HEK293T (cell line): ENCODE measurements at regions not wholly inside any gene's neighbourhood (a gene's known extent, or its start where the extent isn't known, plus 50 kb on each side); places are given as distances from the start of the nearest gene placed in this dataset.

Experiments used
- BHLHE40 ChIP-seq: fragments of 450-650 bp; IDR thresholded peaks from 2 replicates; pipeline ENCODE4 v1.6.1; 2016; ENCODE audit warnings: mild to moderate bottlenecking, moderate library complexity, borderline replicate concordance
- FOXM1 ChIP-seq: fragments of 450-650 bp; IDR thresholded peaks from 2 replicates; pipeline ENCODE4 v1.6.1; 2017; ENCODE audit warnings: mild to moderate bottlenecking, borderline replicate concordance
- NFRKB ChIP-seq: fragments of 450-650 bp; IDR thresholded peaks from 2 replicates; pipeline ENCODE4 v1.6.1; 2016; ENCODE audit warnings: mild to moderate bottlenecking, moderate library complexity
- ZNF384 ChIP-seq: fragments of 450-650 bp; IDR thresholded peaks from 2 replicates; pipeline ENCODE4 v1.6.1; 2016
- TF ChIP-seq, protein P1 (sequence below): fragments of 450-650 bp; IDR thresholded peaks from 2 replicates; pipeline ENCODE4 v1.6.1; 2016

DNA sequence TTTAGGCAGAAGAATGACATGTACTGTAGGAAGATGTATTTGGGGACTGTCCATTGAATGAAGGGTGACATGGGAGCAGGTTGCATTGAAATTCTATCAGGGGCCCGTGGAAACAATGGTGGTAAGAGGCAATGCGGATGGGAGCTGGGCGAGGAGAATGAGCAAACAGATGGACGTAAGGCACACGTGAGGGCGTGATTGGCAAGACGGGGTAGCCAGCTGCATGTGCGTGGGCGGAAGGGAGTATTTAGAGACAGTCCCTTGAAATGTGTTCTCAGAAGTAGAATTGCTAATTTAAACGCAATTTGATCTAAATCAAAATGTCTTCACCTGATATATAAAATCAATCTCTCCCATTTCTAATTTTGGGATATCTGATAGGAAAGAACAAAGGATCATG lies 62.3 kb downstream of the MEX3B start:
- no peak for TF ChIP-seq NFRKB
- no peak for TF ChIP-seq FOXM1
- TF ChIP-seq, protein P1, sequence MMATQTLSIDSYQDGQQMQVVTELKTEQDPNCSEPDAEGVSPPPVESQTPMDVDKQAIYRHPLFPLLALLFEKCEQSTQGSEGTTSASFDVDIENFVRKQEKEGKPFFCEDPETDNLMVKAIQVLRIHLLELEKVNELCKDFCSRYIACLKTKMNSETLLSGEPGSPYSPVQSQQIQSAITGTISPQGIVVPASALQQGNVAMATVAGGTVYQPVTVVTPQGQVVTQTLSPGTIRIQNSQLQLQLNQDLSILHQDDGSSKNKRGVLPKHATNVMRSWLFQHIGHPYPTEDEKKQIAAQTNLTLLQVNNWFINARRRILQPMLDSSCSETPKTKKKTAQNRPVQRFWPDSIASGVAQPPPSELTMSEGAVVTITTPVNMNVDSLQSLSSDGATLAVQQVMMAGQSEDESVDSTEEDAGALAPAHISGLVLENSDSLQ, result no peak
- TF ChIP-seq BHLHE40, result no peak
- no peak for TF ChIP-seq ZNF384
